K562 (cell line): ENCODE measurements at regions not wholly inside any gene's neighbourhood (a gene's known extent, or its start where the extent isn't known, plus 50 kb on each side); places are given as distances from the start of the nearest gene placed in this dataset.

Experiments used
- ATAC-seq: fragments of 200-7000 bp; cut with Tn5 transposase; 3 replicates; pipeline ENCODE4 v1.9.1; 2020; ENCODE audit warnings: moderate library complexity
- BruUV-seq: library from RNA; stranded (reverse); fragments of 400-500 nt; replicated peaks from 2 replicates; lab custom pipeline; 2021; lab: Mats Ljungman, UMichigan
- CTCF ChIA-PET: fragments of 300-600 bp; formaldehyde crosslinking; extraction: SDS; loops from one replicate; lab custom pipeline; 2021; ENCODE audit warnings: low intra/inter-chr PET ratio; lab: Yijun Ruan, JAX
- POLR2A ChIA-PET: fragments of 300-600, 350-650 bp; sonication (Branson Sonifier 250); formaldehyde crosslinking; extraction: SDS; loops from one replicate; lab custom pipeline; 2021; ENCODE audit warnings: antibody characterized with exemption, inconsistent platforms; lab: Yijun Ruan, JAX
- DNase-seq, 4 experiments: peaks; one replicate each; pipeline versions ENCODE4 v3.0.0 to v3.0.0-alpha.2; 2011 to 2018; ENCODE audit warnings: low spot score in 3 of 4, mixed read lengths in 3 of 4; ENCODE audit errors: extremely low read depth in 1 of 4
- FAIRE-seq: peaks from 2 replicates; lab custom pipeline; 2011; peaks lifted over from hg19 to GRCh38; lab: Jason Lieb, UNC
- H2AFZ ChIP-seq: 2 replicates; pipeline ENCODE4 v1.6.0; 2011; ENCODE audit warnings: low read depth, low read length, control low read depth, inconsistent platforms
- H3K27ac ChIP-seq: fragments of 200-600 bp; 3 replicates; pipeline ENCODE4 v1.8.0; 2011; ENCODE audit warnings: low read depth, mild to moderate bottlenecking, control low read depth, inconsistent platforms, low read length, moderate library complexity, mixed read lengths; ENCODE audit errors: extremely low read depth
- H3K27me3 ChIP-seq, 2 experiments: fragments of 300-600 bp in 1 of 2; 2 replicates in 1 of 2; 3 replicates in 1 of 2; pipeline versions ENCODE4 v1.6.0 to v1.8.0; 2011; ENCODE audit warnings: inconsistent platforms in 2 of 2, low read length in 2 of 2, mild to moderate bottlenecking in 1 of 2, mixed read lengths in 1 of 2, moderate library complexity in 1 of 2; ENCODE audit not compliant: control insufficient read depth in 2 of 2, insufficient read depth in 2 of 2
- H3K36me3 ChIP-seq: fragments of 300-600 bp; 3 replicates; pipeline ENCODE4 v1.8.0; 2011; ENCODE audit warnings: mild to moderate bottlenecking, low read length, inconsistent platforms; ENCODE audit not compliant: control insufficient read depth, insufficient read depth
- H3K4me1 ChIP-seq, 2 experiments: fragments of 200-600 bp in 1 of 2; replicated peaks in 1 of 2; 2 replicates in 1 of 2; 3 replicates in 1 of 2; pipeline versions ENCODE4 v1.5.1 to v1.8.0; 2011; ENCODE audit warnings: inconsistent platforms in 2 of 2, low read length in 2 of 2, mild to moderate bottlenecking in 1 of 2, mixed read lengths in 1 of 2, moderate library complexity in 1 of 2; ENCODE audit not compliant: control insufficient read depth in 2 of 2, insufficient read depth in 2 of 2
- H3K4me2 ChIP-seq: 2 replicates; pipeline ENCODE4 v1.6.1; 2011; ENCODE audit warnings: low read length, control low read depth, inconsistent platforms, mixed read lengths; ENCODE audit not compliant: insufficient read depth
- H3K4me3 ChIP-seq: fragments of 200-600 bp; sonication (generic), shearing (Covaris generic); 2 replicates; pipeline ENCODE4 v1.5.1; 2016; ENCODE audit warnings: control low read depth, inconsistent platforms
- H3K79me2 ChIP-seq: fragments of 200-600 bp; 3 replicates; pipeline ENCODE4 v1.8.0; 2011; ENCODE audit warnings: low read length, inconsistent platforms; ENCODE audit not compliant: control insufficient read depth, insufficient read depth
- H3K9ac ChIP-seq, 2 experiments: 2 replicates each; pipeline versions ENCODE4 v1.6.0 to v1.6.1; 2011; ENCODE audit warnings: low read depth in 2 of 2, low read length in 2 of 2, control low read depth in 1 of 2, inconsistent platforms in 1 of 2, mild to moderate bottlenecking in 1 of 2, mixed read lengths in 1 of 2; ENCODE audit not compliant: insufficient read depth in 1 of 2
- H3K9me1 ChIP-seq: one replicate; pipeline ENCODE4 v1.6.0; 2011; ENCODE audit warnings: inconsistent platforms, mild to moderate bottlenecking, low read length, moderate library complexity; ENCODE audit not compliant: control insufficient read depth, insufficient read depth
- H3K9me3 ChIP-seq: replicated peaks from 2 replicates; pipeline ENCODE4 v1.5.1; 2011; ENCODE audit warnings: low read depth, low read length, inconsistent platforms; ENCODE audit not compliant: control insufficient read depth, insufficient read depth
- H4K20me1 ChIP-seq: replicated peaks from 2 replicates; pipeline ENCODE4 v1.6.1; 2011; ENCODE audit warnings: low read length, inconsistent platforms, mixed read lengths; ENCODE audit not compliant: control insufficient read depth, insufficient read depth
- BCOR ChIP-seq: fragments of 450-650 bp; IDR thresholded peaks from 2 replicates; pipeline ENCODE4 v1.6.1; 2016
- C11orf30 ChIP-seq: fragments of 450-650 bp; IDR thresholded peaks from 2 replicates; pipeline ENCODE4 v1.6.1; 2016; ENCODE audit warnings: low read depth, mild to moderate bottlenecking
- FIP1L1 ChIP-seq: fragments of 200-400 bp; formaldehyde crosslinking; IDR thresholded peaks from 2 replicates; pipeline ENCODE4 v1.6.1; 2018; ENCODE audit warnings: mild to moderate bottlenecking, low read depth, low read length; ENCODE audit not compliant: poor library complexity, severe bottlenecking
- FOXK1 ChIP-seq: sonication (generic); formaldehyde crosslinking; IDR thresholded peaks from 2 replicates; pipeline ENCODE4 v1.8.0; 2022; ENCODE audit warnings: missing genetic modification reagents, mild to moderate bottlenecking, borderline replicate concordance
- MAFF ChIP-seq: IDR thresholded peaks from 2 replicates; pipeline ENCODE4 v1.6.1; 2012; ENCODE audit warnings: low read length, improper control_type of control experiment
- MAFG ChIP-seq: fragments of 450-650 bp; conservative IDR thresholded peaks from 2 replicates; pipeline ENCODE4 v1.6.1; 2016; ENCODE audit warnings: missing genetic modification characterization, missing compliant biosample characterization
- PCBP2 ChIP-seq: fragments of 200-400 bp; formaldehyde crosslinking; IDR thresholded peaks from 2 replicates; pipeline ENCODE4 v1.6.1; 2018; ENCODE audit warnings: low read length, low read depth, mild to moderate bottlenecking, moderate library complexity; ENCODE audit not compliant: poor library complexity, severe bottlenecking
- ZNF316 ChIP-seq: fragments of 450-650 bp; IDR thresholded peaks from 2 replicates; pipeline ENCODE4 v1.6.1; 2016
- WGBS: fragments of 100-300 bp; shearing (Covaris generic); methylation state at CpG from one replicate; pipeline ENCODE4 v1.1.6; 2016; ENCODE audit warnings: low coverage, mixed read lengths; ENCODE audit not compliant: insufficient coverage; ENCODE audit errors: missing lambda C conversion rate; 5-methylcytosine and 5-hydroxymethylcytosine counted together
- in situ Hi-C: fragments of 300-500 bp; cut with MboI; formaldehyde crosslinking; loops from 4 replicates; pipeline ENCODE4 v1.15.0; 2018; ENCODE audit warnings: inconsistent platforms, mixed read lengths
- intact Hi-C: fragments of 100-400 bp; cut with micrococcal nuclease; formaldehyde crosslinking; loops from 2 replicates; pipeline ENCODE4 v1.14.2; 2022

DNA sequence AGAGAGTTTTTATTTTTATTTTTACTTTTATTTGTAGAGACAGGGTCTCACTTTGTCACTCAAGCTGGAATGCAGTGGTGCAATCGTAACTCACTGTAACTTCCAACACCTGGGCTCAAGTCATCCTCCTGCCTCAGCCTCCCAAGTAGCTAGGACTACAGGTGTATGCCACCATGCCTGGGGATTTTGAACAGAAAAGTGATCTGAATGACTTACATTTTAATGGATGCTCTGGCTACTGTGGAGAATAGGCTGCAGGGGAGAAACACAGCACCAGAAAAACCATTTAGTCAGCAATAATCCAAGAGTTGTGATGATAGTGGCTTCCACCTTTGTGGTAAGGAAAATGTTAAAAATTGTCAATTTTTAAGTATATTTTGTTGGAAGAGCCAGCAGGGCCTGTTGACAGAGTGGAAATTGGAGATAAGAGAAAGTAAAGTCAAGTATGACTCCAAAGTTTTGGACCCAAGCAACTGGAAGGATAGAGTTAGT lies 106.0 kb upstream of the LOC128125822 start:
- CTCF ChIA-PET = no interaction called here
- no peak overlapping the region for H3K4me2 ChIP-seq
- H3K36me3 ChIP-seq = no peaks in the 10 kb centered on the region
- no peak overlapping the region for H2AFZ ChIP-seq
- WGBS = 0% methylated on average over 1 of the region's 1 CpG
- H3K4me1 ChIP-seq = no peaks in the 10 kb centered on the region
- POLR2A ChIA-PET = no interaction called here
- H3K27ac ChIP-seq = no peak overlapping the region
- BruUV-seq = no TSS peak
- H3K4me3 ChIP-seq = no peak overlapping the region
- H3K9me1 ChIP-seq = no peaks in the 10 kb centered on the region
- H3K27me3 ChIP-seq = no peaks in the 10 kb centered on the region
- no peaks in the 10 kb centered on the region for H3K79me2 ChIP-seq
- DNase-seq (no peak), FAIRE-seq (no peak), ATAC-seq (no peak)
- in situ Hi-C loops (no loop called here), intact Hi-C loops (loop anchor here (10.0 kb wide), 1 partner anchor 299 kb away; no protein-coding TSS in a partner anchor)
- H4K20me1 ChIP-seq = no peaks in the 10 kb centered on the region
- no peaks in the 10 kb centered on the region for H3K9me3 ChIP-seq
- no peak overlapping the region for H3K9ac ChIP-seq
- TF ChIP-seq MAFG (tag) (0 out of 2 replicates have a peak, but pooled peaks have one; percentile 11), FIP1L1 (no peak), BCOR (no peak), ZNF316 (peak; percentile 46), MAFF (peak; percentile 25; the same call in 1 of the 2 replicates), FOXK1 (CRISPR knock-in tag) (no peak), C11orf30 (peak; percentile 24; the same call in 1 of the 2 replicates), PCBP2 (no peak)
